OCI-LY1 (cell line): ENCODE measurements at regions not wholly inside any gene's neighbourhood (a gene's known extent, or its start where the extent isn't known, plus 50 kb on each side); places are given as distances from the start of the nearest gene placed in this dataset.

Experiments used
- H2AFZ ChIP-seq: fragments of 200-600 bp; sonication (generic), shearing (Covaris generic); 2 replicates; pipeline ENCODE4 v1.6.0; 2014; ENCODE audit warnings: antibody characterized with exemption, mild to moderate bottlenecking, low read length
- H3F3A ChIP-seq: fragments of 200-600 bp; sonication (generic), shearing (Covaris generic); 2 replicates; pipeline ENCODE4 v1.6.0; 2014; ENCODE audit warnings: mild to moderate bottlenecking, antibody characterized with exemption, low read length, moderate library complexity; ENCODE audit not compliant: insufficient read depth
- H3K27ac ChIP-seq: fragments of 200-600 bp; sonication (generic); 2 replicates; pipeline ENCODE4 v1.5.1; 2014; ENCODE audit warnings: low read length, mixed run types, mild to moderate bottlenecking, low read depth; ENCODE audit not compliant: poor library complexity, severe bottlenecking
- H3K27me3 ChIP-seq: fragments of 200-600 bp; sonication (generic); 2 replicates; pipeline ENCODE4 v1.6.0; 2014; ENCODE audit warnings: antibody characterized with exemption, mild to moderate bottlenecking, low read length, moderate library complexity; ENCODE audit not compliant: insufficient read depth
- H3K36me3 ChIP-seq: fragments of 200-600 bp; sonication (generic); 2 replicates; pipeline ENCODE4 v1.6.1; 2014; ENCODE audit warnings: mild to moderate bottlenecking, antibody characterized with exemption, low read length, moderate library complexity, mixed read lengths; ENCODE audit not compliant: insufficient read depth
- H3K4me1 ChIP-seq: fragments of 200-600 bp; sonication (generic); 2 replicates; pipeline ENCODE4 v1.5.1; 2014; ENCODE audit warnings: mild to moderate bottlenecking, low read length, moderate library complexity; ENCODE audit not compliant: insufficient read depth, severe bottlenecking
- H3K4me2 ChIP-seq: fragments of 200-600 bp; sonication (generic), shearing (Covaris generic); 2 replicates; pipeline ENCODE4 v1.6.1; 2014; ENCODE audit warnings: low read length
- H3K4me3 ChIP-seq: fragments of 200-600 bp; sonication (generic); 2 replicates; pipeline ENCODE4 v1.5.1; 2014; ENCODE audit warnings: low read length, low read depth, mild to moderate bottlenecking, mixed read lengths; ENCODE audit not compliant: poor library complexity, severe bottlenecking
- H3K79me2 ChIP-seq: fragments of 200-600 bp; shearing (Covaris generic); 2 replicates; pipeline ENCODE4 v1.6.1; 2016; ENCODE audit warnings: mixed run types, low read length, mixed read lengths; ENCODE audit not compliant: insufficient read depth
- H3K9ac ChIP-seq: fragments of 200-600 bp; sonication (generic), shearing (Covaris generic); 2 replicates; pipeline ENCODE4 v1.6.1; 2014; ENCODE audit warnings: mild to moderate bottlenecking, low read length, mixed read lengths
- H3K9me2 ChIP-seq: fragments of 200-600 bp; sonication (generic), shearing (Covaris generic); 2 replicates; pipeline ENCODE4 v1.6.1; 2014; ENCODE audit warnings: low read depth, mild to moderate bottlenecking, low read length, mixed read lengths
- H3K9me3 ChIP-seq: fragments of 200-600 bp; shearing (Covaris generic); 2 replicates; pipeline ENCODE4 v1.6.1; 2014; ENCODE audit warnings: low read length, mixed read lengths
- H4K20me1 ChIP-seq: fragments of 200-600 bp; sonication (generic), shearing (Covaris generic); 2 replicates; pipeline ENCODE4 v1.6.0; 2016; ENCODE audit warnings: mild to moderate bottlenecking, low read length; ENCODE audit not compliant: insufficient read depth
- EZH2 ChIP-seq: fragments of 200-600 bp; sonication (generic), shearing (Covaris generic); IDR thresholded peaks from 2 replicates; pipeline ENCODE4 v1.8.0; 2017; ENCODE audit warnings: borderline replicate concordance, mixed run types, mild to moderate bottlenecking, antibody characterized with exemption, low read length, moderate library complexity, mixed read lengths
- TF ChIP-seq, protein P1 (sequence below): fragments of 200-600 bp; sonication (generic), shearing (Covaris generic); IDR thresholded peaks from 2 replicates; pipeline ENCODE4 v1.5.1; 2017; ENCODE audit warnings: mild to moderate bottlenecking, antibody characterized with exemption, low read length, moderate library complexity, mixed read lengths

DNA sequence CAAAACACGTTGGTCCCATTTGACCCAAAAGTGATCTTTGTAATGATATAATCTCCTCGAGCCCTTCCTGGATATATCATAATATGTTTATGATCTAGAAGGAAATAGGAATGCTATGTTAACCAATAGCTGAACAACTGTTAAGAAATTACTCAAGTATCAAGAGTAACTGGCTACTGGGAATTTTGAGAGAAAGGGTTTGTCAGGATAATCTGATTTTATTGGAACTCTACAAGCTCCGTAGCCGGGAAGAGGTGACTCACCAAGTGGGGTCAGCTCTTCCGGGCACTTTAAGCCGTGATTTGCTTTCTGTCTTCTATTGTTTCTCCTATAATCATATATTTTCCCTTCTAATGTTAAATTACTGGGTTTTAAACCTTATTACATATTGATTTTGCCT lies 250.5 kb upstream of the POGK start:
- Histone ChIP-seq H3K79me2 (no peaks in the 10 kb centered on the region), H3K9me3 (no peaks in the 10 kb centered on the region), H3K4me3 (no peak overlapping the region), H3K27me3 (no peaks in the 10 kb centered on the region), H2AFZ (no peak overlapping the region), H3K9me2 (no peaks in the 10 kb centered on the region), H3K36me3 (no peaks in the 10 kb centered on the region), H3K27ac (no peak overlapping the region), H4K20me1 (no peaks in the 10 kb centered on the region), H3K4me1 (no peaks in the 10 kb centered on the region), H3K4me2 (no peak overlapping the region), H3F3A (no peaks in the 10 kb centered on the region), H3K9ac (no peak overlapping the region)
- TF ChIP-seq EZH2: no peak
- TF ChIP-seq, protein P1, sequence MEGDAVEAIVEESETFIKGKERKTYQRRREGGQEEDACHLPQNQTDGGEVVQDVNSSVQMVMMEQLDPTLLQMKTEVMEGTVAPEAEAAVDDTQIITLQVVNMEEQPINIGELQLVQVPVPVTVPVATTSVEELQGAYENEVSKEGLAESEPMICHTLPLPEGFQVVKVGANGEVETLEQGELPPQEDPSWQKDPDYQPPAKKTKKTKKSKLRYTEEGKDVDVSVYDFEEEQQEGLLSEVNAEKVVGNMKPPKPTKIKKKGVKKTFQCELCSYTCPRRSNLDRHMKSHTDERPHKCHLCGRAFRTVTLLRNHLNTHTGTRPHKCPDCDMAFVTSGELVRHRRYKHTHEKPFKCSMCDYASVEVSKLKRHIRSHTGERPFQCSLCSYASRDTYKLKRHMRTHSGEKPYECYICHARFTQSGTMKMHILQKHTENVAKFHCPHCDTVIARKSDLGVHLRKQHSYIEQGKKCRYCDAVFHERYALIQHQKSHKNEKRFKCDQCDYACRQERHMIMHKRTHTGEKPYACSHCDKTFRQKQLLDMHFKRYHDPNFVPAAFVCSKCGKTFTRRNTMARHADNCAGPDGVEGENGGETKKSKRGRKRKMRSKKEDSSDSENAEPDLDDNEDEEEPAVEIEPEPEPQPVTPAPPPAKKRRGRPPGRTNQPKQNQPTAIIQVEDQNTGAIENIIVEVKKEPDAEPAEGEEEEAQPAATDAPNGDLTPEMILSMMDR: no peak

DNA sequence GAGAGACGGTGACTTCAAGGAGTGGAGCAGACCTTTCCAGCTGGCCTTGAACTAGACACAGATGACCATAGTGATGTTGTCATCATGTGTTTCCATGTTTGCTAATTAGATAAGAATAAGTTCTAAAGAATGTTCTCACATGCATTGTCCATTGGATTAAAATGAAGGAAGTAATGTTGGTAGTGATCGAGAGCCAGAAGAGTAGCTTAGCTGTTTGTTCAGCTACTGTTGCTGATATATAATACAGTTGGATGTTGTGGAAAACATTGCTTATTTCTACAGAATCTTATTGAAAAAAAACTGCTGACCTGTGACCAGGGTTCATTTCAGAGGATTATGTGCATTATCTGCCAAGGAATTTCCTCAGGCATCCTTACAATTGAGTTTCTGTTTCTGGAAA lies 249.1 kb upstream of the POGK start:
- TF ChIP-seq EZH2: no peak
- TF ChIP-seq, protein P1: no peak
- Histone ChIP-seq H3K9me2 (no peaks in the 10 kb centered on the region), H3K4me2 (no peak overlapping the region), H3F3A (no peaks in the 10 kb centered on the region), H3K9me3 (no peaks in the 10 kb centered on the region), H3K27me3 (no peaks in the 10 kb centered on the region), H3K4me3 (no peak overlapping the region), H3K9ac (no peak overlapping the region), H2AFZ (no peak overlapping the region), H4K20me1 (no peaks in the 10 kb centered on the region), H3K79me2 (no peaks in the 10 kb centered on the region), H3K4me1 (no peaks in the 10 kb centered on the region), H3K36me3 (no peaks in the 10 kb centered on the region), H3K27ac (no peak overlapping the region)

DNA sequence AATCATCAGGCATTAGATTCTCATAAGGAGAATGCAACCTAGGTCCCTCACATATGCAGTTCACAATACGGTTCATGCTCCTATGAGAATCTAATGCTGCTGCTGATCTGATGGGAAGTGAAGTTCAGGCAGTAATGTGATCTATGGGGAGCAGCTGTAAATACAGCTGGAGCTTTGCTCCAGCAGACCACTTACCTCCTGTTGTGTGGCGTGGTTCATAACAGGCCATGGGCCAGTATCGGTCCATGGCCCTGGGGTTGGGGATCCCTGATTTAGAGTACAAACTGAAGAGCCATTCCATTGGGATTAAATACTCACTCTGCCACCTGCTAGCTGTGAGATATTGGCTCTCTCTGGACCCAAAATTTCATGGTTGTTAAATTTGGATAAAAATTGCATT lies 244.6 kb upstream of the POGK start:
- H3K4me1 ChIP-seq: no peaks in the 10 kb centered on the region
- H3K9me2 ChIP-seq: no peaks in the 10 kb centered on the region
- H3K4me3 ChIP-seq: no peak overlapping the region
- no peak overlapping the region for H2AFZ ChIP-seq
- no peak overlapping the region for H3K4me2 ChIP-seq
- no peaks in the 10 kb centered on the region for H3K36me3 ChIP-seq
- no peaks in the 10 kb centered on the region for H4K20me1 ChIP-seq
- H3K79me2 ChIP-seq: no peaks in the 10 kb centered on the region
- H3K27me3 ChIP-seq: no peaks in the 10 kb centered on the region
- H3K27ac ChIP-seq: no peak overlapping the region
- no peak for TF ChIP-seq EZH2
- TF ChIP-seq, protein P1: no peak
- H3K9me3 ChIP-seq: no peaks in the 10 kb centered on the region
- no peaks in the 10 kb centered on the region for H3F3A ChIP-seq
- no peak overlapping the region for H3K9ac ChIP-seq
